22Rv1 (cell line): ENCODE measurements at regions not wholly inside any gene's neighbourhood (a gene's known extent, or its start where the extent isn't known, plus 50 kb on each side); places are given as distances from the start of the nearest gene placed in this dataset.

Experiments used
- H3K27ac ChIP-seq: fragments of 450-650 bp; 2 replicates; pipeline ENCODE4 v1.5.1; 2017
- CTCF ChIP-seq: fragments of 450-650 bp; IDR thresholded peaks from 2 replicates; pipeline ENCODE4 v1.5.1; 2017; ENCODE audit warnings: mild to moderate bottlenecking
- ZFX ChIP-seq: fragments of 450-650 bp; IDR thresholded peaks from 2 replicates; pipeline ENCODE4 v1.6.1; 2017; ENCODE audit warnings: antibody characterized with exemption, borderline replicate concordance

DNA sequence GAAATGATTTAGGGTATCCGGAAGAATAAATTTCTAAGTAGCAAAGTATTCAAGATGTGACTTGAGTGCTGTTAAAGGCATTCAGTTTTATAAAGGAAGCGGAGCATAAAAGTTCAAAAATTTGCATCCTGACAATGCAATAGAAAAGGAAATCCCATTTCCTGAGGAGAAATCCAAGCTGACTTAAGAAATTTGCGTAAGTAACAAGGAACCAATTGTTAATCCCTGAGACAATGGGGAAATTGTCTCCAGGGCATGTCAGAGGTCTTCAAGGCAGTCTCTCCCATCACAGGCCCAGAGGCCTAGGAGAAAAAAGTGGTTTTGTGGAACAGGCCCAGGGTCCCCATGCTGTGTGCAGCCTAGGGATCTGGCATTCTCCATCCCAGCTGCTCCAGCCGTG lies 416.0 kb downstream of the PRDM2 start:
- H3K27ac ChIP-seq, result no peak overlapping the region
- no peak for TF ChIP-seq CTCF
- no peak for TF ChIP-seq ZFX

DNA sequence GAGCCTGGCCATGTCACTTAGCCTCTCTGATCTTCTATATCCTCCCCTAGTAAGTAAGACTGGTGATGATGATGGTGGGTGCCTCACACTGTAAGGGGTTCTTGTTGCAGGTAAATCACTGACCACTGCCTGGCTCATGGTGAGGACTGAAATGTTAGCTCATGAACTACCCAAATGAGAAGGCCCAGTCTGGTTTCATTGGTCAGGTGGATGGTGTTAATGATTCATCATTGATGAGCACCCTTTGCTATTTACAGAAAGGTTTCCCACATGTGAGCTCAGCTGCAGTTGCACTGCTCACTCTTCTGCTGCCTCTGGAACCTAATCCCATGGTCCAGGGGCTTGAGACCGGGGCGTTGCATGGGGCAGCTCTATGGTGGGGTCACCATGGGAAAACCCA lies 417.7 kb downstream of the PRDM2 start:
- no peak for TF ChIP-seq CTCF
- TF ChIP-seq ZFX, result no peak
- H3K27ac ChIP-seq, result no peak overlapping the region

DNA sequence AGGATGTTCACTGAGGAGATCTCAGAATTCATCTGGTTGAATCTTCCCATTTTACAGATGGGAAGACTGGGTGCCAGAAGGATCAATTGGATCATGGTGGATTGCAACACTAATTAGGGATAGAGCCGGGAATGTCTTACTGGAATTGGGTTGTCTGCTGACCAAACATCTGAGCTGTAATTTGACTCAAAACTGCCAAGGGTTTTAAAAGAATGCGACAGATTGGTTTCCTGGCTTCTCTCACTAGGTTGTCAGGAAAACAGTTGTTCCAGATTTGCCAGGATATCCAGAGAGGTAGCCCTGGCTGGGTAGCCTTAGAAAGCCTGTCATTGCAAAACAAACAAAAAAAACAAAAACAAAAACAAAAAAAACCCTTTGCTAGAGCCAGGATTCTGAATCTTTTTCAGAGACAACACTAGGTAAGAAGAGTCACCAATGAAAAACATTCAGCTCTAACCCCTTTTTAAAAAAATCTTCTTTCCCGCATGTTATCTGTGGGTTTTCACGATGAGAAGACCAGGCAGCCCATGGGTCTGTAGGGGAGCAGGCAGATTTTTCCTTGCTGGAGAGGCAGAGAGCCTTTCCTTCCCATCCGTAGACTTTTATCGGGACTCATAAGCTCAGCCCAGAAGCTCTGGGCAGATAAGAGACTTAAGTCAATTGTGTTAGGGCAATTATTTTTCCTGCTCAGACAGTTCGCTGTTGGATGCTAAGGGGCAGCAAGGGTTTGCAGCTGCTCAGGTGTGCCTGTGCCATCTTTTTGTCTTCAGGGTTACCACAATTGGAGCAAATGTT lies 418.9 kb downstream of the PRDM2 start:
- TF ChIP-seq ZFX, result no peak
- no peak for TF ChIP-seq CTCF
- no peak overlapping the region for H3K27ac ChIP-seq

GRCh38 chr1:14120895-14121294 lies 420.9 kb downstream of the PRDM2 start:
- no peak overlapping the region for H3K27ac ChIP-seq
- TF ChIP-seq ZFX (no peak), CTCF (no peak)

DNA sequence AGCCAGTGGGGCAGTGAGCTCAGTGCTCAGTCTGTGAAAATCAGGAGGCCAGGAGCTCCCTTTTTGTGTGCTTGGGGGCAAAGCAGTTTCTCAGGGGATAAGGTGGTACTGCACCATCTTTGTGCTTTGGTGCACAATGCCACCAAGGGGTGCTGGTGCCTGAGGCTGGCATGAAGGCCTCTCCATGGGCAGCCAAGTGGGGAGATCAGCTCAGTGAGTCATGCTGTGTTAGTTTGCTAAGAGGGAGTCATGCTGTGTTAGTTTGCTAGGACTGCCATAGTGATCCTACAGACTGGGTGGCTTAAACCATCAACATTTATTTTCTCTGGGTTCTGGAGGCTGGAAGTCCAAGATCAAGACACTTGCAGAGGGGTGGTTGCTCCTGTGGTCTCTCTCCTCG lies 428.1 kb downstream of the PRDM2 start:
- no peak for TF ChIP-seq CTCF
- no peak for TF ChIP-seq ZFX
- no peak overlapping the region for H3K27ac ChIP-seq

DNA sequence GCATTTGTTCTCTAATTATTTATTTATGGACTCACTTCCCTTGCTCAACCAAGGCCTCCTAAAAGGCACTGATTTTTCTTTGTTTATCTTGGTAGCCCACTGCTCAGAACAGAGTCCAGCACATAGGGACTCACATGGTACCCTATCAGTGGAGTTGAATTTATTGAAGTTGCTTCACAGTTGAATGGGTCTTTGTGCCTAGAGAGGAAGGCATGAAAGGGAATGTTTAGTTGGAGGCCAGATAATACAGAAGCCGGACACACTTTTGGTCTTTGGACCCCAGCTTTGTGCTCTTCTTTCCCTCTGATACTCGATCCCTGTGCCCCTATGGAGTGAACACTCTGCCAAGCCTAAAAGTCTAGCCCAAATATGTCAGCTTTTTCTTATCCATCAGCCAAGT lies 429.0 kb downstream of the PRDM2 start:
- TF ChIP-seq ZFX (no peak), CTCF (no peak)

GRCh38 chr1:14135070-14135469 lies 435.1 kb downstream of the PRDM2 start:
- no peak for TF ChIP-seq CTCF
- TF ChIP-seq ZFX, result no peak

More for the DNA sequence above, 429.0 kb downstream of the PRDM2 start:
- no peak overlapping the region for H3K27ac ChIP-seq

More at GRCh38 chr1:14135070-14135469, 435.1 kb downstream of the PRDM2 start:
- no peak overlapping the region for H3K27ac ChIP-seq
